ENCODE measurements at regions not wholly inside any gene's neighbourhood (a gene's known extent, or its start where the extent isn't known, plus 50 kb on each side); places are given as distances from the start of the nearest gene placed in this dataset.

- no peak for DNase-seq
Observed at GRCh38 chr7:7118822-7119221, 63.5 kb upstream of the C1GALT1 start.

GRCh38 chr7:7119729-7120128, 62.6 kb upstream of the C1GALT1 start:
- DNase-seq, result no peak

- DNase-seq, result no peak
Observed at GRCh38 chr7:7122033-7122478, 60.3 kb upstream of the C1GALT1 start.

GRCh38 chr7:7122701-7123281, 59.6 kb upstream of the C1GALT1 start:
- no peak for DNase-seq

- no peak for DNase-seq
Observed at GRCh38 chr7:7125963-7126362, 56.4 kb upstream of the C1GALT1 start.

GRCh38 chr7:7127773-7128172, 54.6 kb upstream of the C1GALT1 start:
- no peak for DNase-seq

GRCh38 chr7:7129381-7129780, 53.0 kb upstream of the C1GALT1 start:
- no peak for DNase-seq

GRCh38 chr7:7131273-7131672, 51.1 kb upstream of the C1GALT1 start:
- no peak for DNase-seq
